GDM1 (cell line): ENCODE measurements at regions not wholly inside any gene's neighbourhood (a gene's known extent, or its start where the extent isn't known, plus 50 kb on each side); places are given as distances from the start of the nearest gene placed in this dataset.

Experiments used
- DNase-seq: peaks from one replicate; lab custom pipeline; 2025; lab: John Stamatoyannopoulos, UW

DNA sequence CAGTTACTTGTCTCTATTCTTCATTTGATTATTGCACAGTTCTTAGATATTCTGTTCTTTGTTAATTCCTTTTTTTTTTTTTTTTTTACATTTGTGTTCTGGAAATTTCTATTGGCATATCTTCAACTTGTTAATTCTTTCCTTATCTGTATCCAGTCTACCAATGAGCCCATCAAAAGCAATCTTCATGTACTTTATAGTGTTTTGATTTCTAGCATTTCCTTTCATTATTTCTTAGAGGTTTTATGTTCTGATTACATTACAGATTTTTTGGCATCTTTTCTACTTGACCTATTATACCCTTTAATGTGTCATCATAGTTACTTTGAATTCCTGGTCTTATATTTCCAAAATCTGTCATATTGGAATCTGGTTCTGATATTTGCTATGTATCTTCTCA lies 2194.8 kb downstream of the PCDH9 start:
- DNase-seq = no peak

DNA sequence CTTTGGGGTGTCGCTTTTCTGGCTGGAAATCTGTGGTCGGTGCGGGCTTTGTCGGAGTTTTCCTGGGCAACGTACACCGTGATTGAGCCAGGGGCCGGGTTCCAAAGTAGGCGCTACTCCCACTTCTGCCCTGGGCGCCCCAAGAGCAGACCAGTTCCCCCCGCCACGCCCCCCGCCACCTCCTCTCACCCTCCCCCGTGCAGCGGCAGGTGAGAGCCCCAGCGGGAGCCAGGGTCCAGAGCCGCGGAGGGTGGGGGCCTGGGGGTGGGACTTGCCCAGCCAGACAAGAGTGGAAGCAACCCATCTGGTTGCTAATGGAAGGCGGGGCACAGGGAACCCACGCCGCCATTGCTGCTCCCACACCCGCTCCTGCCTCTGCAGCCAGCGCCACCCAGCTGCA lies 2195.9 kb downstream of the PCDH9 start:
- no peak for DNase-seq

DNA sequence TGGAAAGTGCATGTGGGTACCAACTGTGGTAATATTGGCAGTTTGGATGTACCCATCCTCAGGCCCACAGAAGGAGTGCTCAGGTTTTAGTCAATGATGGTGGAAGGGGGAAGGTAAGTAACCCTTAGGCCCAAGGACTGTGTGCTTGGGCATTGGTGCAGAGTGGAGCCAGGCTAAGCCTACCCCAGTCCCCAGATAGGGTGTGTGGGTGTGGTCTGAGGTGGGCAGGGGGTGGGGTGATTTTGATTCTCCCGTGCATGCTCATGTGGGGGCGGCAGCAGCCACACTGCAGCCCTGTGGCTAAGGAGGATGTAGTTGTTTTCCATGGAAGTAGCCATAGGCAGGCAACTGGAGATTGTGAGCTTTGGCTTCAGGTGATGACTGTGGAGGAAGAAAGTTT lies 2197.3 kb downstream of the PCDH9 start:
- DNase-seq = no peak

DNA sequence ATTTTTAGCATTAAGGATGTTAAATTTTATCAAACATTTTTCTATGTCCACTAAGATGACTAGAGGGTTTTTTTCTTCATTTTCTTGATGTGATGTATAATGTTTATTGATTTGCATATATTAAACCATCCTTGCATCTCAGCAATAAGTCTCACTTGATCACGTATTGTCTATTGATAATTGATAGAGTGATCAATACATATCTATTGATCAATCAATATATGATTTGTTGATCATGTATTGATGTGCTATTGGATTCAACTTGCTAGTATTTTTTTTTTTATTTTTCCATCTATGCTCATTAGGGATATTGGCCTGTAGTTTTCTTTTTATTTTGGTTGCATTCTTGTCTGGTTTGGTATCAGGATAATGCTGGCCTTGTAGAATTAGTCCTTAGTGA lies 2202.0 kb downstream of the PCDH9 start:
- no peak for DNase-seq

DNA sequence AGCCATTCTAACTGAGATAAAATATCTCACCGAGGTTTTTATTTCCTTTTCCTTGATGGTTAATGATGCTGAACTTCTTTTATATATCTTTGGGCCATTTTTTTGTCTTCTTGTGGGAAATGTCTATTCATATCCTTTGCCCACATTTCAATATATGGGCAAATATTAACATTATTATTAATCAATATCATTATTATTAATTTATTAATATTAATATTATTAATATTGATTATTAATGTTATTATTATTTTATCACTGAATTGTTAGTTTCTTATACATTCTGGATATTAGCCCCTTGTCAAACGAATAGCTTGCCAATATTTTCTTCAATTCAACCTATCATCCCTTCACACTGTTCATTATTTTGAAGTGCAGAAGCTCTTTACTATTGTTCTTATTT lies 2203.6 kb downstream of the PCDH9 start:
- no peak for DNase-seq

DNA sequence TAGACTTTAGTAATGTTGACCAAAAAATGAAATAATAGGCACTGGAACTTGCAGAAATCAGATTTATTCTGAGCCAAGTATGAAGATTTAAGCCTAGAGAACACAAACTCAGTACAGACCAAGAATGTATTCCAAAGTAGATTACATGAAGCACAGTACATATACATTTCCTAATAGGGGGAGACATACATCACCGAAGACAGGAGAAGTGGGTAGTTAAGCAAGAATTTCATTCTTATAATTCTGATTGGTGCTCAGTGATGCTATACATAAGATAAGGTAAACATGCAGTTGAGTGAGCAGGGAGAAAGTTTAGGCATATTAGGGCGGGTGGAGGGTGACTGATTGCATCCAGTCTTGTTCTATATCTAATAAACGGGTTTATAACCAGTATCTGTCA lies 2218.8 kb downstream of the PCDH9 start:
- DNase-seq = no peak

DNA sequence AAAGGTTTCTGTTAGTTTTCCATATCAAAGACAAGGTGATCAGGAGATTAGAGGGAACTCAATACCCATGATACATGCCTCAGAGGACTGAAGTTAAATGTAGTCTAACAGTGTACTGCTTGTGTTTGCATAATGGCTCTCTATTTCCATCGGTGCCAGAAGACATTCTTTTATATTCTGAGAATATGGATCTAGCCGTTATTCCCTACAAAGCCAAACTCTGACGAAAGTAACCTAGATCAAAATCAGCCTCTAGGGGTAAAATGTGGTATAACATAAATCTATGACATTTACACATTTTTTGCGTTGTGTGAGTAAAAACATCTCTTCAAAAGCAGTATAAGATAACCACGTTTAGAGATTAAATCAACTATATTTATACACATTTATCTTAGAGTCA lies 2232.7 kb downstream of the PCDH9 start:
- no peak for DNase-seq

DNA sequence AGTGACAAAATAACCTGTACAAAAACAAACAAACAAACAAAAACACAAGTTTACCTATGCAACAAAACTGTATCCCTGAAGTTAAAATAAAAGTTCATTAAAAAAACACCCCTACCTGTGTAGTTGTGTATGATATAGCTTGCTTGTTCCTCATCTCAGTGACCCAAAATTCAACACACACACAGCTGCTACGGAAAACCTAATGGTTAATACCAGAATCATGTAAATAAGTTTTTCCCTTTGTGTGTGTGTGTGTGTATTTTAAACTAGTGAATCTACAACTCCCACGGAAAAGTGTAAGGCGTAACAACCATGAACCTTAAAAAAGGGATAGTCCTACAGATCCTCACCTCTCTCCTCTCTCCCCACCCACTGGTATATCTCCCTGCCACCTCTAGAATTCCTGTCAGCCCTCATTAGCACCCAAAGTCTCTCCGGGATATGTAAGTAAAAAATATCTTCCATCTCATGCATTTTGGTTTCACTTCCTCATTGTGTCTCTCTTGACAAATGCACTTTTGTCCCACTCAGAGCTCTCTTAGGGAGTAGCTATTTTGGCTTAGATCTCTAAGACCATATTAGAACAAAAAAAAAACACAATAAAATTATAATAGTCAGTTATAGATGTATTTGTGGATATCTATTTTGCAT lies 2236.5 kb downstream of the PCDH9 start:
- no peak for DNase-seq

DNA sequence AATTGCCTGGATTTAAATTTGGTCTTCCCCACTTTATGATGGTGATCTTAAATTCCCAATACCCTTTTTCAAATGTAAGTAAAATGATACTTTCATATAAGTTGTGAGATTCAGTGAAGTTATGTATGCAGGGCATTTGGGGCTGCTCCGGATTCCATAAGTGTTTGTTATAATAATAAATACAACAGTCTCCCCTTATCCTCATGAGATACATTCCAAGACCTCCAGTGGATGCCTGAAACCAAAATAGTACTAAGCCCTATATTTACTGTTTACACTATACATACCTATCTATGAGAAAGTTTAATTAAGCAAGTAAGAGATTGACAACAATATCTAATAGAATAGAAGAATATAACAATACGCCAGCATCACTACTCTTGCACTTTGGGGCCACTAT lies 2237.8 kb downstream of the PCDH9 start:
- DNase-seq = no peak

DNA sequence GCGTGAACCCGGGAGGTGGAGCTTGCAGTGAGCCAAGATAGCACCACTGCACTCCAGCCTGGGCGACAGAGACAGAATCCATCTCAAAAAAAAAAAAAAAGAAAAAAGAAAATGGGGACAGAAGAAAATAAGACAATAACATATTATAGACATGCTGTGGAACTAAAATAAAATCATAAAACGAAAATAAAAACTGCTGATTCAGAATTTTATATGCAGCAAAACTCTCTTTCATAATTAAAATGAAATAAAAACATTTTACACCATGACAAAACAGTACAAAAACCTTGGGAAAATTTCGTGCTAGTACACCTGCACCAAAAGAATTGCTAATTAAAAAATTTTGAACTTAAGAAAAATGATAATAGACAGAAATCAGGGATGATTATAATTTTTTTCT lies 2245.1 kb downstream of the PCDH9 start:
- no peak for DNase-seq

DNA sequence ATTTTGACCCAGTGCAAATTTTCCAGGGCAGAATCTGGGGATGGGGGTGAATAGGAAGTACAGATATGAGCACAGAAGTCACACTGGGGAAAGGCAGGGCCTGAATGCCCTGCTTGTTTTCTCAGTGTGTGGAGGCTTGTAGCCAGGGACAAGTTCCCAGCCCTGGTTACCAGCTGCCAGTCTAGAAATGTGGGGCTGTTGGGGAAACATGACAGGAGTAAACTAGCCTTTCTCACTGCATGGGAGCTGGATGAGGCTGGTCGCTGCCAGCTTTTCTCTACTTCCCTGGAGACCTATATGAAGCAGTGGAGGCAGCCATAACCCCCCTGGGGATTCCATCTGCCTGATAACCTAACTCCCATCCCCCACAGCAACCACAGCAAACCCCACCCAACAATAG lies 2267.7 kb downstream of the PCDH9 start:
- no peak for DNase-seq

DNA sequence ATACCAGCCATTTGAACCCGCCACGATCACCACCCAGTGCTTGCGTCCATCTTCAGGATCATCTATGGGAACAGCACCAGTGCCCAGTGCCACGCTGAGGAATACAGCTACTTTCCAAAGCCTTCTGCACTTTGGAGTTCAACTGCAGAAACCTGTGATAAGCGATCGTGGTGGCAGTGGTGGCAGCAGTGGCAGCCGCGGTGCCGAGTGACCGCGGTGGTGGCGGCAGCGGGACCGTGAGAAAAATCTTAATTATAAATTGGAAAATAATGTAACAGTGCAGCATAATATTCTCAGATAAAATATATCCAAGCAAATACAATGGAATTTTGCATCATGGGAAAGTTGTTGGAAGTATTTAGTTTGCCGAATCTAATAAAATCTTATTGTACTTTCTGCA lies 2270.9 kb downstream of the PCDH9 start:
- no peak for DNase-seq

DNA sequence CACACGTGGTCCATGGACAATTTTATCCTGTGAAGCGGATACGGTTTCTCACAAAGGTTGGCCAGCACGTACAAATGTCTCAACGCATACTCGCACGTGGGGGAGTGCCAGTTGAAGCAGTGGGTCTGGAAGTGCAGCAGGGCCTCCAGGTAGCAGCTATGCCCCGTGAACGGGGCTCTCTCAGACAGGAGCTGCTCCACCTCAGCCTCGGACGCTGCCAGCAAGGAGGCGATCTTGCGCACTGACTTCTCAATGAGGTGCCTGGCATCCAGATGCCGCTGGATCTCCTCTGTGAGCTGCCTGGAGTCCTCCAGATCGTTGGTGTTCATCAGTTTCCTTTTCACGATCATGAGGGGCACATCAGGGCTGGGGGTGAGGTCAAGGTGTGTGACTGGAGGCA lies 2272.0 kb downstream of the PCDH9 start:
- DNase-seq = no peak

DNA sequence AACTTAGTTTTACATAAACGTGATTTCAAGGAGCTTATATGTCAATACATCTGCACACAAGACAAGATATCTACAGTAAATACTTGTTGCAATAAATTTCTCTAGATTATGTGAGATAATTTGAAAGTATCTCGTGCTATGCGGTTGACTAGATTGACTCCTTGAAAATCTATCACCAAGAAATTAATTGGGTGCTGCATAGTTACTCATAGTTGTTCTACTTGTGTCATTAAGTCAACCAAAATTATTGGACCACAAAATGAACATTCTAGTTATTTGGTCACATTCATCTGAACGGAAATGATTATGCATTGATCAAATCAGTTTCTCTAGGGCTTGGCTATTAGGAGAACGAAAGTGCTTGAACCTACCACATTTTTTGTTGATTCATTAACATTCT lies 2291.5 kb downstream of the PCDH9 start:
- no peak for DNase-seq

DNA sequence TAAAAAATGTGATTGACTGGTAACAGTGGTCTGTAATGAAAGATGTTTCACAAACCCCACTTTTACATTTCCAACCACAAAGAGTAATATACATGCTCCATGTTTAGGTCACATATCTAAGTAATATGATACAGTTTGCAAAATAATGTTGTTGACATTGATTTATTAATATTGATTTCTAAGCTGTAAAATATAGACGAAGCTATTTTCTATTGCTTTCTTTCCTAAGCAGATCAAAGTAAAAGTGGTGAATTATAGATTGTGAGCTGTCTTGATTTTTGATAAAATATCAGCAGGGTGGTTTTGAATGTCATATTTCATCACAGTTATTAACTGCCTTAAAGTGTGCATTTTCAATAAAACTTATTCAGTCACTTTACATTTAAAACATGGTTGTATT lies 2292.8 kb downstream of the PCDH9 start:
- DNase-seq = no peak

DNA sequence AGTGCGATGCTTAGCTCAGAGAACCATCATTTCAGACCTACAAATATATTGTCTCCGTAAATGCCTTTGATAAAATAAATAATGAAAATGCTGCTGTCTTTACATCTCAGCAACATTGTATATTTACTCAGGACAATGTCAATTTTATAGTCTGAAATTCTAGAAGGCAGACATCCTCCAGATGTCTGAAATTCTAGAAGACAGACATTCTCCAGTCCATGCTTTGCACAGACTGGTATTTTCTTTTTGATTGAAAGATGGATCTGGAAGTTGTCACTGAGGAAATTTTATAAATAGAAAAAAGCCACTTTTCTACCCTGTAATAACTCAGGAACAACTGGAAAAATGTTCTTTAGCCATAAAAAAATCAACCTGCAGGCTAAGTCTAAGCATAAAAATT lies 2293.3 kb downstream of the PCDH9 start:
- DNase-seq = no peak

DNA sequence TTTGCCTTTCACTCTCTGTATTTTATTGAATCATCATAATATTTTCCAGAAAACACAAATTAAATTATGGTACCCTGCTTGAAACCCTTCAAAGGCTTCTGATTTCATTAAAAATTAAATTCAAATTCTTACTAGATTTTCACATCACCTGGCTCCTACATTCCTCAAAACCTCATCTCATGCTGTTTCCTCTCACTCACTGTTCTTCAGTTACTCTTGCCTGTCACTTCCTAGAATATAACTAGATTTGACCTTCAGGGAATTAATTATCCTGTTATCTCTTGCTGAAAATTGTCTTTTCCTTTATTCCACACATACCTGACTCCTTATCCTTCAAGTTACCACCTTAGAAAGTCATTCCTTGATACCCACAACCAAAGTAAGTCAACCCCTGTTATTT lies 2294.7 kb downstream of the PCDH9 start:
- DNase-seq = no peak

DNA sequence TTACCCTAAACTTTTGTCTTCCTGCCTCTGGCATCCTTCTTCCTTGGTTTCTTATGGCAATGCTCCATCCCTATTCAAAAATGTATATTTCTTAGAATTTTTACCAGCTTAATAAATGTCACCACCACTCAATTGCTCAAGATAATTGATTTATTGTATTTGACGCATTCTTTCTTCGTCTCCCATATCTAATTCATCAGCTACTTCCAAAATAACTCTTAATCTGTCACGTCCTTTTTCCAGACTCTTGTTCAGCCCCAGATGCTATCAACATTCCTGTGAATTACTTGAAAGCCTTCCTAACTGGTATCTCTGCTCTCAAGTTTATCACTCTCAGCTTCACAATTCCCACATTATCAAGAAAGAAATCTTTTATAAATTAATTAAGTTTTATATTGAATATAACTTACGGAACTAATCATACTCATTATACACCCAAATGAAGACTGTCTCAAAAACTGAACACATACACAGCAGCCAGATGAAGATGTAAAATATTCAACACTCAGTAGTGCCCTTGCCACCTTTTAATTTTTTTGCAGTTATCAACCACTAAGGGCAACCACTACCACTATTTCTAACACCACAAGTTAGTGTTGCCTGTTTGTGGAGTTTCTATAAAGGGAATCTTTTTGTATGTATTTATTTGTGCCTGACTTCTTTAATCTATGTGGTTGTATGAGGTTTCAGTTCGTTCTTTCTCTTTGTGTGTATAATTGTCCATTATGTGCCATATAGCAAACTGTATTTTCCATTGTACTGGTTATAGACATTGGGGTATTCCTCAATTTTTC lies 2295.4 kb downstream of the PCDH9 start:
- no peak for DNase-seq

DNA sequence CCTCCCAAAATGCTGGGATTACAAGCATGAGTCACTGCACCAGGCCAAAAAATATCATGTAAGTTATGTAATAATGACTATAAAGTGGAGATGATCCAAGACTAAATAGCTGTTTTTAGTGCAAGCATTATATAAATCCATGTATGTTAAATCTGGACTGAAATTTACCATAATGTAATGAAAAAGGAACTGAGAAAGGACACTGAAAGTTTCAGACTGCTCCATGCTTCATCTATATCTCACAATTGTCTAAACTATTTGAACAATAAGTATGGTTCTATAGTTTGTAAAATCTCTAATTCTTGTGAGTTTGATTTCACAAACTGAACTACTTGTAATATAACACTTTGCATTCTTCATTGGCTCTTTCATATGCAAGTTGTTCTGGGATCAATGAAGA lies 2299.5 kb downstream of the PCDH9 start:
- no peak for DNase-seq

DNA sequence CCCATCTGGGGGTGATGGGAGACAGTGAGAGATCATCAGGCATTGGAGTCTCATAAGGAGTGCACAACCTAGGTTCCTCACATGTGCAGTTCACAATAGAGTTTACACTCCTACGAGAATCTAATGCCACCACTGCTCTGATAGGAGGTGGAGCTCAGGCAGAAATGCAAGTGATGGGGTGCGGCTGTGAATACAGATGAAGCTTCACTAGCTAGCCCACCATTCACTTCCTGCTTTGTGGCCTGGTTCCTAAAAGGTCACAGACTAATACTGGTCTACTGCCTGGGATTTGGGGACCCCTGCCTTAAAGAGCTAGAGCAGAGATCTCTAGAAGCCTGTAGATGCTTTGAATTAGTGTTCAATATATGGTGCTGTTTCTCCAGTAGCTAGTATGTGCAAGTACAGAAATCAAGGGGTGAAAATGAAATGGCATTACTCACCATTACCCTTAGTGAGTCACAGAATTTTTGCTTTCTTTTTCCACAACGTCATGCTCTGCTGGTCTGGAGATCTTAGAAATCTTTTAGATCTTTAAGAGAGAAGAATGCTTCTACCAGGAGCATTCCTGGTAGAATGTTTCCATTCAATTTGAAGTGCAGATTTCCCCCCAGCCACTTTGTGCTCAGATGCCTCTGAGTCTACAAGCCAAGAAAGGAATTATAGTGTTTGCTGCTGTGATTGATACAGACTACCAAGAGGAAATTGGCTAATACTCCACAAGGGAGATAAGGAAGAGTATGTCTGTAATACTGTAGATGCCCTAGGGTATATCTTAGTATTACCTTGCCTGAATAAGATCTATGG lies 2301.2 kb downstream of the PCDH9 start:
- no peak for DNase-seq

DNA sequence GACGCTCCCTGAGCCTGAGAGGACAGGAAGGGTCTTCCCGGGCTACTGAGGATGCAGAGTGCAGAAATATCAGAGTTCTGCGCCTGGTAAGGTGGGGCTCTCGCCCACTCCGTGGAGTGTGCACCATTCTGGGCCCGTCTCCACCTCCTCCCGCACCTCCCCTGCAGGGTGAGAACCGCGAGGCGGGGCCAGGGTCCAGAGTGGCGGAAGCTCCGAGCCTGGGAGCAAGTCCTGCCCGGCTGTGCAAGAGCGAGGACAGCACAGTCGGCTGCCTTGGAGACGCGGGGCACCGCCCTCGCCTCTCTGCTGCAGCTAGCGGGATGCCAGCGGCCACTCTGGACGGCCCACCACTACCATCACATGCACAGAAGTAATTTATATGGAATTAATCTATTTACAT lies 2304.4 kb downstream of the PCDH9 start:
- DNase-seq = no peak

DNA sequence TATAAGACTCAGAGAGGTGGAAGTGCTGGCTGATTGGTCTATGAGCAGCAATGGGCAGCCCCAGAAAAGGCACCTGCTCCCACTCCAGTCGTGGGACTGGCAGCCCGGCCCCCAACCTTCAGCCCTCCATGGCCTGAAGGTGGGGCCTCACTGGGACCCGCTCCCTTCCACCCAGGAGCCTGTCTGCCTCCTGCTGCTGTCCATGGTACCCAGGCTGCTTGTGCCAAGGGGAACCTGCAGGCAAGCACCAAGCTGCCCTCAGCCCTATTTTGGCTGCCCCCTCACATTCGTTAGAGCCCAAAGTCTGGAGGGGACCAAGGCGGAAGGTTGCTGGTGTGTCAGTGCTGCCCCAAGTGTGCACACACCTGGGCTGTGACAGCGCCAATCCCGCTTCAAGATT lies 2304.9 kb downstream of the PCDH9 start:
- DNase-seq = no peak

DNA sequence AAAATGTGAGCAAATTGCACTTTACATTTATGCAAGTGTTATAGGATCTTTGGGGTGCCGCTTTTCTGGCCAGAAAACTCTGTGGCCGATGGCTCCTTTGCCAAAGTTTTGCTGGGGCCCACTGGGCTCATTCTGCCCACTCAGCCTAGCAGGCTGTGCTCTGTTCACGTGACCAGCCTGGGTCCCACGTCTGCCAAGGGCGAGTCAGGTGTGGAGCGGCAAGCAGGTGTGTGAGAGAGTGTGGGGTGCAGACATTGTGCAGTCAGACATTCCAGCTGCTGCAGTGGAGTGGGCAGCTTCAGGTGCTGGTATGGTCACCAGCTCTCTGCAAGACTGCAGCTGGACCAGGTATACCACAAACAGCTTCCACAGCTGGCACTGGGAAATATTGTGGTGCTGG lies 2305.7 kb downstream of the PCDH9 start:
- DNase-seq = no peak
